ENCODE measurements at regions not wholly inside any gene's neighbourhood (a gene's known extent, or its start where the extent isn't known, plus 50 kb on each side); places are given as distances from the start of the nearest gene placed in this dataset.

- no peak for DNase-seq
- TF ChIP-seq CTCF (IDR thresholded peaks at IDR 0.05; ENCODE audit: unreplicated experiment), result no peak
- H3K9me3 Mint-ChIP-seq (ENCODE audit: low read depth, unreplicated experiment), result no peaks in the 10 kb centered on the region
- H3K4me1 Mint-ChIP-seq (ENCODE audit: low read depth, unreplicated experiment), result peaks cover 69% of the 10 kb centered on the region
- H3K27ac Mint-ChIP-seq (ENCODE audit: unreplicated experiment), result no peak overlapping the region
- H3K36me3 Mint-ChIP-seq (ENCODE audit: insufficient read depth, unreplicated experiment), result peaks cover 4% of the 10 kb centered on the region
- H3K4me3 Mint-ChIP-seq (ENCODE audit: low read depth, unreplicated experiment), result no peak overlapping the region
- H3K27me3 Mint-ChIP-seq (ENCODE audit: unreplicated experiment), result no peaks in the 10 kb centered on the region
- intact Hi-C loops (cut with micrococcal nuclease; ENCODE audit: unreplicated experiment), result no loop called here
- no TSS peak for BruUV-seq (replicated peaks)
- CTCF ChIA-PET, result interaction anchor here (0.8 to 0.9 kb wide), 2 partner anchors 9 to 27 kb away, joined by 4 read pairs; no protein-coding TSS in a partner anchor
Measured at GRCh38 chr2:134128746-134129145, 125.1 kb upstream of the MGAT5 start.

- Mint-ChIP-seq H3K9me3 (ENCODE audit: low read depth, unreplicated experiment) (no peaks in the 10 kb centered on the region), H3K27ac (ENCODE audit: unreplicated experiment) (no peak overlapping the region), H3K27me3 (ENCODE audit: unreplicated experiment) (no peaks in the 10 kb centered on the region), H3K36me3 (ENCODE audit: insufficient read depth, unreplicated experiment) (peaks cover 4% of the 10 kb centered on the region), H3K4me1 (ENCODE audit: low read depth, unreplicated experiment) (peaks cover 67% of the 10 kb centered on the region), H3K4me3 (ENCODE audit: low read depth, unreplicated experiment) (no peak overlapping the region)
- no TSS peak for BruUV-seq (replicated peaks)
- no peak for TF ChIP-seq CTCF (IDR thresholded peaks at IDR 0.05; ENCODE audit: unreplicated experiment)
- intact Hi-C loops (cut with micrococcal nuclease; ENCODE audit: unreplicated experiment), result no loop called here
- CTCF ChIA-PET, result interaction anchor here (1.1 kb wide), 1 partner anchor 13 kb away, joined by 3 read pairs; no protein-coding TSS in a partner anchor
- DNase-seq, result no peak
Measured at GRCh38 chr2:134129900-134130537, 123.9 kb upstream of the MGAT5 start.

- Mint-ChIP-seq H3K27ac (ENCODE audit: unreplicated experiment) (no peak overlapping the region), H3K4me1 (ENCODE audit: low read depth, unreplicated experiment) (peaks cover 58% of the 10 kb centered on the region), H3K4me3 (ENCODE audit: low read depth, unreplicated experiment) (no peak overlapping the region), H3K9me3 (ENCODE audit: low read depth, unreplicated experiment) (no peaks in the 10 kb centered on the region), H3K27me3 (ENCODE audit: unreplicated experiment) (no peaks in the 10 kb centered on the region), H3K36me3 (ENCODE audit: insufficient read depth, unreplicated experiment) (peaks cover 9% of the 10 kb centered on the region)
- no TSS peak for BruUV-seq (replicated peaks)
- no peak for TF ChIP-seq CTCF (IDR thresholded peaks at IDR 0.05; ENCODE audit: unreplicated experiment)
- CTCF ChIA-PET, result interaction anchor here (0.7 kb wide), 1 partner anchor 66 kb away, joined by 4 read pairs; no protein-coding TSS in a partner anchor
- intact Hi-C loops (cut with micrococcal nuclease; ENCODE audit: unreplicated experiment), result no loop called here
- DNase-seq, result no peak
Measured at GRCh38 chr2:134131681-134132489, 122.0 kb upstream of the MGAT5 start.

GRCh38 chr2:134132490-134132857 is 121.4 kb upstream of the MGAT5 start:
- Mint-ChIP-seq H3K36me3 (ENCODE audit: insufficient read depth, unreplicated experiment) (peaks cover 11% of the 10 kb centered on the region), H3K9me3 (ENCODE audit: low read depth, unreplicated experiment) (no peaks in the 10 kb centered on the region), H3K4me3 (ENCODE audit: low read depth, unreplicated experiment) (no peak overlapping the region), H3K27ac (ENCODE audit: unreplicated experiment) (no peak overlapping the region), H3K4me1 (ENCODE audit: low read depth, unreplicated experiment) (peaks cover 59% of the 10 kb centered on the region), H3K27me3 (ENCODE audit: unreplicated experiment) (no peaks in the 10 kb centered on the region)
- CTCF ChIA-PET, result no interaction called here
- intact Hi-C loops (cut with micrococcal nuclease; ENCODE audit: unreplicated experiment), result no loop called here
- no peak for TF ChIP-seq CTCF (IDR thresholded peaks at IDR 0.05; ENCODE audit: unreplicated experiment)
- DNase-seq, result no peak
- BruUV-seq (replicated peaks), result no TSS peak

Data from Calu3 (cell line).